PC-3 (cell line): ENCODE measurements at regions not wholly inside any gene's neighbourhood (a gene's known extent, or its start where the extent isn't known, plus 50 kb on each side); places are given as distances from the start of the nearest gene placed in this dataset.

ENCODE experiments used
- ATAC-seq: fragments of 200-7000 bp; cut with Tn5 transposase; 2 replicates; pipeline ENCODE4 v1.9.1; 2020; ENCODE audit warnings: mild to moderate bottlenecking, moderate library complexity
- BruUV-seq: library from RNA; stranded (reverse); fragments of 400-500 nt; replicated peaks from 2 replicates; lab custom pipeline; 2021; lab: Mats Ljungman, UMichigan
- CTCF ChIA-PET: fragments of 300-600 bp; sonication (Branson Sonifier 250); formaldehyde crosslinking; loops from one replicate; lab custom pipeline; 2022; ENCODE audit warnings: antibody characterized with exemption; lab: Charles Lee
- POLR2A ChIA-PET: fragments of 300-600 bp; sonication (Branson Sonifier 250); formaldehyde crosslinking; loops from one replicate; lab custom pipeline; 2022; ENCODE audit warnings: antibody characterized with exemption; ENCODE audit not compliant: unreplicated experiment; lab: Charles Lee
- DNase-seq: peaks from one replicate; pipeline ENCODE4 v3.0.0-alpha.2; 2015
- H2AFZ ChIP-seq: fragments of 300-600 bp; sonication (generic); 2 replicates; pipeline ENCODE4 v1.6.0; 2016; ENCODE audit warnings: antibody characterized with exemption, low read length
- H3F3A ChIP-seq: fragments of 300-600 bp; sonication (generic); one replicate; pipeline ENCODE4 v1.6.0; 2017; ENCODE audit warnings: antibody characterized with exemption, low read length, control low read depth, mild to moderate bottlenecking; ENCODE audit not compliant: unreplicated experiment
- H3K27ac ChIP-seq: fragments of 300-600 bp; sonication (generic); 2 replicates; pipeline ENCODE4 v1.5.1; 2016; ENCODE audit warnings: mild to moderate bottlenecking, low read length
- H3K27me3 ChIP-seq: fragments of 300-600 bp; sonication (generic); 2 replicates; pipeline ENCODE4 v1.6.1; 2016; ENCODE audit warnings: low read length, mixed read lengths
- H3K36me3 ChIP-seq: fragments of 300-600 bp; sonication (generic); 2 replicates; pipeline ENCODE4 v1.6.1; 2016; ENCODE audit warnings: low read depth, mixed run types, low read length, mixed read lengths
- H3K4me1 ChIP-seq: fragments of 300-600 bp; sonication (generic); 2 replicates; pipeline ENCODE4 v1.5.1; 2016; ENCODE audit warnings: low read length; ENCODE audit not compliant: insufficient read depth
- H3K4me2 ChIP-seq: fragments of 300-600 bp; sonication (generic); 2 replicates; pipeline ENCODE4 v1.6.0; 2016; ENCODE audit warnings: low read length
- H3K4me3 ChIP-seq: fragments of 300-600 bp; sonication (generic); 2 replicates; pipeline ENCODE4 v1.5.1; 2016; ENCODE audit warnings: mild to moderate bottlenecking, low read length, mixed read lengths
- H3K79me2 ChIP-seq: fragments of 300-600 bp; sonication (generic); 2 replicates; pipeline ENCODE4 v1.6.1; 2017; ENCODE audit warnings: low read length, mixed read lengths
- H3K9ac ChIP-seq: fragments of 300-600 bp; sonication (generic); 2 replicates; pipeline ENCODE4 v1.6.0; 2016; ENCODE audit warnings: mild to moderate bottlenecking, low read length
- H3K9me2 ChIP-seq: fragments of 300-600 bp; sonication (generic); replicated peaks from 2 replicates; pipeline ENCODE4 v1.6.1; 2016; ENCODE audit warnings: mixed run types, low read length, mixed read lengths
- H3K9me3 ChIP-seq: fragments of 300-600 bp; sonication (generic); 2 replicates; pipeline ENCODE4 v1.6.1; 2016; ENCODE audit warnings: low read length, mixed read lengths
- H4K20me1 ChIP-seq: fragments of 300-600 bp; sonication (generic); 2 replicates; pipeline ENCODE4 v1.6.1; 2016; ENCODE audit warnings: low read length, mixed read lengths
- CTCF ChIP-seq: fragments of 300-600 bp; sonication (generic); conservative IDR thresholded peaks from 2 replicates; pipeline ENCODE4 v1.5.1; 2017; ENCODE audit warnings: antibody characterized with exemption, low read depth, mild to moderate bottlenecking, low read length
- EZH2 ChIP-seq: fragments of 300-600 bp; sonication (generic); IDR thresholded peaks from one replicate; pipeline ENCODE4 v1.6.1; 2017; ENCODE audit warnings: antibody characterized with exemption, mild to moderate bottlenecking, low read length; ENCODE audit not compliant: unreplicated experiment
- EZH2phosphoT487 ChIP-seq: fragments of 300-600 bp; sonication (generic); IDR thresholded peaks from 2 replicates; pipeline ENCODE4 v1.6.1; 2018; ENCODE audit warnings: mild to moderate bottlenecking, antibody characterized with exemption, low read length, borderline replicate concordance
- intact Hi-C: fragments of 100-400 bp; cut with micrococcal nuclease; formaldehyde crosslinking; loops from 2 replicates; pipeline ENCODE4 v1.9.0; 2023

GRCh38 chr4:181536196-181536746, 706.9 kb upstream of the TENM3 start:
- TF ChIP-seq EZH2phosphoT487 (no peak), EZH2 (no peak), CTCF (no peak)
- intact Hi-C loops: no loop called here
- ChIA-PET CTCF (no interaction called here), POLR2A (no interaction called here)
- no peak overlapping the region for H3K27ac ChIP-seq
- no peak overlapping the region for H2AFZ ChIP-seq
- H3K4me2 ChIP-seq: no peak overlapping the region
- H3F3A ChIP-seq: no peaks in the 10 kb centered on the region
- no peak overlapping the region for H3K4me3 ChIP-seq
- no peaks in the 10 kb centered on the region for H4K20me1 ChIP-seq
- no peak overlapping the region for H3K9ac ChIP-seq
- no peaks in the 10 kb centered on the region for H3K9me3 ChIP-seq
- H3K27me3 ChIP-seq: no peaks in the 10 kb centered on the region
- H3K4me1 ChIP-seq: no peaks in the 10 kb centered on the region
- ATAC-seq (no peak), DNase-seq (no peak)
- no peaks in the 10 kb centered on the region for H3K9me2 ChIP-seq
- BruUV-seq: no TSS peak
- no peaks in the 10 kb centered on the region for H3K79me2 ChIP-seq
- H3K36me3 ChIP-seq: no peaks in the 10 kb centered on the region

- no peaks in the 10 kb centered on the region for H3K79me2 ChIP-seq
- H3K4me1 ChIP-seq: no peaks in the 10 kb centered on the region
- no peaks in the 10 kb centered on the region for H3F3A ChIP-seq
- no peak overlapping the region for H3K4me3 ChIP-seq
- no peak for ATAC-seq
- H3K9ac ChIP-seq: no peak overlapping the region
- BruUV-seq: no TSS peak
- no peaks in the 10 kb centered on the region for H3K9me3 ChIP-seq
- no peaks in the 10 kb centered on the region for H4K20me1 ChIP-seq
- intact Hi-C loops: no loop called here
- H2AFZ ChIP-seq: no peak overlapping the region
- TF ChIP-seq EZH2 (no peak), EZH2phosphoT487 (no peak), CTCF (no peak)
- DNase-seq: no peak
- H3K4me2 ChIP-seq: no peak overlapping the region
- H3K27me3 ChIP-seq: no peaks in the 10 kb centered on the region
- ChIA-PET POLR2A (no interaction called here), CTCF (no interaction called here)
- no peaks in the 10 kb centered on the region for H3K36me3 ChIP-seq
- H3K27ac ChIP-seq: no peak overlapping the region
- no peaks in the 10 kb centered on the region for H3K9me2 ChIP-seq
These were observed 706.3 kb upstream of the TENM3 start for GRCh38 chr4:181536811-181537434.

GRCh38 chr4:181538431-181538830, 704.8 kb upstream of the TENM3 start:
- BruUV-seq: no TSS peak
- Histone ChIP-seq H3K9me3 (no peaks in the 10 kb centered on the region), H2AFZ (no peak overlapping the region), H3K79me2 (no peaks in the 10 kb centered on the region), H3K4me3 (no peak overlapping the region), H3K27me3 (no peaks in the 10 kb centered on the region), H3F3A (no peaks in the 10 kb centered on the region), H3K36me3 (no peaks in the 10 kb centered on the region), H3K4me1 (no peaks in the 10 kb centered on the region), H3K27ac (no peak overlapping the region), H3K9ac (no peak overlapping the region), H4K20me1 (no peaks in the 10 kb centered on the region), H3K9me2 (no peaks in the 10 kb centered on the region), H3K4me2 (no peak overlapping the region)
- no peak for DNase-seq
- TF ChIP-seq EZH2: no peak
- no peak for TF ChIP-seq CTCF
- no peak for TF ChIP-seq EZH2phosphoT487
- CTCF ChIA-PET: no interaction called here
- no peak for ATAC-seq
- intact Hi-C loops: no loop called here
- POLR2A ChIA-PET: no interaction called here
